ENCODE measurements at regions not wholly inside any gene's neighbourhood (a gene's known extent, or its start where the extent isn't known, plus 50 kb on each side); places are given as distances from the start of the nearest gene placed in this dataset.

GRCh38 chr16:58832386-58832895 lies 98.3 kb upstream of the GOT2 start:
- Histone ChIP-seq H3K9me3 (no peaks in the 10 kb centered on the region), H3K4me3 (no peak overlapping the region), H3K27ac (no peak overlapping the region), H3K27me3 (no peaks in the 10 kb centered on the region), H3K4me1 (no peaks in the 10 kb centered on the region), H3K36me3 (no peaks in the 10 kb centered on the region)
- DNase-seq: no peak
- 81 to 82% methylated on average over 1 to 2 of the region's 2 CpGs for WGBS, 2 donors (ENCODE audit: low coverage in 1 of 2)
- no peak for TF ChIP-seq EP300 (IDR thresholded peaks at IDR 0.05; ENCODE audit: low read depth)
- in situ Hi-C loops (cut with MboI; ENCODE audit: low pct_ligation_motif_present in 1 of 4, low pct_unique_long_range_greater_than_20kb in 1 of 4, low sequenced_read_pairs in 3 of 4): no loop called here
- intact Hi-C loops (cut with DNase I; ENCODE audit: low total_unique reads): no loop called here

GRCh38 chr16:58831386-58831785 lies 97.3 kb upstream of the GOT2 start:
- 74 to 76% methylated on average over 4 of the region's 4 CpGs for whole genome bisulfite sequencing, 2 donors (ENCODE audit: low coverage in 1 of 2)

GRCh38 chr16:58828901-58829545 lies 94.9 kb upstream of the GOT2 start:
- Histone ChIP-seq H3K4me1 (no peaks in the 10 kb centered on the region), H3K4me3 (no peak overlapping the region), H3K36me3 (no peaks in the 10 kb centered on the region), H3K27me3 (no peaks in the 10 kb centered on the region), H3K9me3 (no peaks in the 10 kb centered on the region), H3K27ac (no peak overlapping the region)
- intact Hi-C loops (cut with DNase I; ENCODE audit: low total_unique reads) (no loop called here), in situ Hi-C loops (cut with MboI; ENCODE audit: low pct_ligation_motif_present in 1 of 4, low pct_unique_long_range_greater_than_20kb in 1 of 4, low sequenced_read_pairs in 3 of 4) (no loop called here)
- WGBS, 2 donors (ENCODE audit: low coverage in 1 of 2): 45 to 54% methylated on average over 6 to 8 of the region's 8 CpGs
- no peak for DNase-seq
- TF ChIP-seq POLR2AphosphoS5 (IDR thresholded peaks at IDR 0.05): no peak
- TF ChIP-seq EP300 (IDR thresholded peaks at IDR 0.05; ENCODE audit: low read depth): no peak
- TF ChIP-seq POLR2A (IDR thresholded peaks at IDR 0.05): no peak
- no peak for TF ChIP-seq CTCF (IDR thresholded peaks at IDR 0.05)

More at GRCh38 chr16:58831386-58831785, 97.3 kb upstream of the GOT2 start:
- H3K4me1 ChIP-seq: no peaks in the 10 kb centered on the region
- no peak for DNase-seq
- H3K36me3 ChIP-seq: no peaks in the 10 kb centered on the region
- H3K27me3 ChIP-seq: no peaks in the 10 kb centered on the region
- intact Hi-C loops (cut with DNase I; ENCODE audit: low total_unique reads): no loop called here
- no peak for TF ChIP-seq CTCF (IDR thresholded peaks at IDR 0.05)
- no peak for TF ChIP-seq POLR2AphosphoS5 (IDR thresholded peaks at IDR 0.05)
- TF ChIP-seq EP300 (IDR thresholded peaks at IDR 0.05; ENCODE audit: low read depth): no peak
- TF ChIP-seq POLR2A (IDR thresholded peaks at IDR 0.05): no peak
- H3K4me3 ChIP-seq: no peak overlapping the region
- H3K9me3 ChIP-seq: no peaks in the 10 kb centered on the region
- in situ Hi-C loops (cut with MboI; ENCODE audit: low pct_ligation_motif_present in 1 of 4, low pct_unique_long_range_greater_than_20kb in 1 of 4, low sequenced_read_pairs in 3 of 4): no loop called here
- H3K27ac ChIP-seq: no peak overlapping the region

GRCh38 chr16:58824201-58824600 lies 90.1 kb upstream of the GOT2 start:
- Histone ChIP-seq H3K27ac (no peak overlapping the region), H3K27me3 (no peaks in the 10 kb centered on the region), H3K36me3 (no peaks in the 10 kb centered on the region), H3K4me3 (no peak overlapping the region), H3K4me1 (no peaks in the 10 kb centered on the region), H3K9me3 (no peaks in the 10 kb centered on the region)
- intact Hi-C loops (cut with DNase I; ENCODE audit: low total_unique reads): no loop called here
- in situ Hi-C loops (cut with MboI; ENCODE audit: low pct_ligation_motif_present in 1 of 4, low pct_unique_long_range_greater_than_20kb in 1 of 4, low sequenced_read_pairs in 3 of 4): no loop called here
- TF ChIP-seq POLR2AphosphoS5 (IDR thresholded peaks at IDR 0.05) (no peak), EP300 (IDR thresholded peaks at IDR 0.05; ENCODE audit: low read depth) (no peak), CTCF (IDR thresholded peaks at IDR 0.05) (no peak), POLR2A (IDR thresholded peaks at IDR 0.05) (no peak)
- DNase-seq: no peak

GRCh38 chr16:58821886-58822285 lies 87.8 kb upstream of the GOT2 start:
- no peak for DNase-seq
- intact Hi-C loops (cut with DNase I; ENCODE audit: low total_unique reads) (no loop called here), in situ Hi-C loops (cut with MboI; ENCODE audit: low pct_ligation_motif_present in 1 of 4, low pct_unique_long_range_greater_than_20kb in 1 of 4, low sequenced_read_pairs in 3 of 4) (no loop called here)
- no peaks in the 10 kb centered on the region for H3K9me3 ChIP-seq
- no peak for TF ChIP-seq EP300 (IDR thresholded peaks at IDR 0.05; ENCODE audit: low read depth)
- no peak for TF ChIP-seq POLR2A (IDR thresholded peaks at IDR 0.05)
- no peak for TF ChIP-seq CTCF (IDR thresholded peaks at IDR 0.05)
- no peak for TF ChIP-seq POLR2AphosphoS5 (IDR thresholded peaks at IDR 0.05)
- no peak overlapping the region for H3K27ac ChIP-seq
- H3K4me1 ChIP-seq: no peaks in the 10 kb centered on the region
- no peak overlapping the region for H3K4me3 ChIP-seq
- no peaks in the 10 kb centered on the region for H3K36me3 ChIP-seq
- H3K27me3 ChIP-seq: no peaks in the 10 kb centered on the region
